IMR-90 (cell line): ENCODE measurements at regions not wholly inside any gene's neighbourhood (a gene's known extent, or its start where the extent isn't known, plus 50 kb on each side); places are given as distances from the start of the nearest gene placed in this dataset.

Source experiments
- ATAC-seq: fragments of 200-7000 bp; cut with Tn5 transposase; 2 replicates; pipeline ENCODE4 v1.9.1; 2020; ENCODE audit warnings: low read depth, mild to moderate bottlenecking, moderate library complexity
- BruUV-seq: library from RNA; stranded (reverse); fragments of 400-500 nt; replicated peaks from 2 replicates; lab custom pipeline; 2021; lab: Mats Ljungman, UMichigan
- CTCF ChIA-PET: fragments of 300-600 bp; formaldehyde crosslinking; extraction: SDS; loops from one replicate; lab custom pipeline; 2021; ENCODE audit warnings: antibody characterized with exemption; lab: Yijun Ruan, JAX
- POLR2A ChIA-PET: fragments of 300-600 bp; sonication (Branson Sonifier 250); formaldehyde crosslinking; loops from one replicate; lab custom pipeline; 2022; ENCODE audit warnings: antibody characterized with exemption; ENCODE audit not compliant: unreplicated experiment; lab: Charles Lee
- DNase-seq: peaks from one replicate; pipeline ENCODE4 v3.0.0; 2013
- H2AFZ ChIP-seq: replicated peaks from 2 replicates; pipeline ENCODE3; 2013; ENCODE audit warnings: low read length, mild to moderate bottlenecking; ENCODE audit not compliant: poor library complexity
- H2AK5ac ChIP-seq: 2 replicates; pipeline ENCODE4 v1.6.1; 2013; ENCODE audit warnings: low read depth, low read length, inconsistent platforms
- H2AK9ac ChIP-seq: replicated peaks from 2 replicates; pipeline ENCODE3; 2013; ENCODE audit warnings: mild to moderate bottlenecking, low read depth, low read length, moderate library complexity; ENCODE audit not compliant: poor library complexity
- H2BK120ac ChIP-seq: 2 replicates; pipeline ENCODE4 v1.6.1; 2013; ENCODE audit warnings: low read depth, low read length, inconsistent platforms
- H2BK15ac ChIP-seq: 3 replicates; pipeline ENCODE4 v1.6.1; 2013; ENCODE audit warnings: low read depth, low read length, inconsistent platforms
- H2BK20ac ChIP-seq: 2 replicates; pipeline ENCODE4 v1.6.1; 2013; ENCODE audit warnings: low read depth, mild to moderate bottlenecking, inconsistent platforms, low read length, moderate library complexity
- H2BK5ac ChIP-seq: 2 replicates; pipeline ENCODE4 v1.6.1; 2013; ENCODE audit warnings: mild to moderate bottlenecking, low read depth, low read length, inconsistent platforms; ENCODE audit not compliant: poor library complexity, severe bottlenecking
- H3K14ac ChIP-seq: replicated peaks from 2 replicates; pipeline ENCODE4 v1.6.1; 2013; ENCODE audit warnings: low read depth, low read length, inconsistent platforms
- H3K18ac ChIP-seq: 2 replicates; pipeline ENCODE4 v1.6.1; 2013; ENCODE audit warnings: low read depth, low read length, control low read depth
- H3K23ac ChIP-seq: 2 replicates; pipeline ENCODE4 v1.6.1; 2013; ENCODE audit warnings: low read depth, low read length, inconsistent platforms
- H3K27ac ChIP-seq: 2 replicates; pipeline ENCODE4 v1.5.1; 2013; ENCODE audit warnings: mild to moderate bottlenecking, control low read depth, low read length; ENCODE audit not compliant: insufficient read depth
- H3K27me3 ChIP-seq: 2 replicates; pipeline ENCODE4 v1.6.1; 2013; ENCODE audit warnings: low read length; ENCODE audit not compliant: control insufficient read depth, insufficient read depth
- H3K36me3 ChIP-seq: 2 replicates; pipeline ENCODE4 v1.6.1; 2013; ENCODE audit warnings: low read length, mixed read lengths; ENCODE audit not compliant: control insufficient read depth, insufficient read depth
- H3K4ac ChIP-seq: 2 replicates; pipeline ENCODE4 v1.6.1; 2013; ENCODE audit warnings: low read depth, low read length, inconsistent platforms
- H3K4me1 ChIP-seq: 2 replicates; pipeline ENCODE4 v1.6.1; 2013; ENCODE audit warnings: low read length, mixed read lengths; ENCODE audit not compliant: control insufficient read depth, insufficient read depth
- H3K4me2 ChIP-seq: 2 replicates; pipeline ENCODE4 v1.6.1; 2013; ENCODE audit warnings: low read depth, mild to moderate bottlenecking, control low read depth, low read length, moderate library complexity
- H3K4me3 ChIP-seq: 2 replicates; pipeline ENCODE4 v1.5.1; 2013; ENCODE audit warnings: low read depth, mild to moderate bottlenecking, control low read depth, low read length, moderate library complexity; ENCODE audit not compliant: insufficient read depth
- H3K56ac ChIP-seq: 2 replicates; pipeline ENCODE4 v1.6.1; 2013; ENCODE audit warnings: low read length, inconsistent platforms; ENCODE audit not compliant: insufficient read depth; ENCODE audit errors: extremely low read depth
- H3K79me1 ChIP-seq, 2 experiments: 2 replicates each; pipeline ENCODE4 v1.6.1; 2013; ENCODE audit warnings: low read length in 2 of 2, inconsistent platforms in 1 of 2, low read depth in 1 of 2
- H3K9ac ChIP-seq: 2 replicates; pipeline ENCODE4 v1.6.1; 2013; ENCODE audit warnings: low read depth, low read length, control low read depth
- H3K9me1 ChIP-seq: 2 replicates; pipeline ENCODE4 v1.6.1; 2013; ENCODE audit warnings: low read length, inconsistent platforms; ENCODE audit not compliant: insufficient read depth
- H3K9me3 ChIP-seq: 2 replicates; pipeline ENCODE4 v1.6.1; 2013; ENCODE audit warnings: low read length; ENCODE audit not compliant: control insufficient read depth, insufficient read depth
- H4K20me1 ChIP-seq: 2 replicates; pipeline ENCODE4 v1.6.1; 2013; ENCODE audit warnings: low read length, inconsistent platforms; ENCODE audit not compliant: insufficient read depth
- H4K5ac ChIP-seq: 2 replicates; pipeline ENCODE4 v1.6.1; 2013; ENCODE audit warnings: mild to moderate bottlenecking, low read depth, low read length, control low read depth
- H4K8ac ChIP-seq, 2 experiments: 2 replicates each; pipeline ENCODE4 v1.6.1; 2013; ENCODE audit warnings: low read depth in 2 of 2, low read length in 2 of 2, control low read depth in 1 of 2, inconsistent platforms in 1 of 2
- H4K91ac ChIP-seq: 2 replicates; pipeline ENCODE4 v1.6.1; 2013; ENCODE audit warnings: low read depth, low read length, inconsistent platforms; ENCODE audit not compliant: insufficient read depth
- BHLHE40 ChIP-seq: fragments of 150-350 bp; IDR thresholded peaks from 2 replicates; pipeline ENCODE4 v1.6.1; 2016; ENCODE audit warnings: mild to moderate bottlenecking, low read depth, low read length
- CEBPB ChIP-seq: IDR thresholded peaks from 2 replicates; pipeline ENCODE4 v1.6.1; 2012; ENCODE audit warnings: low read depth, low read length, improper control_type of control experiment
- CHD1 ChIP-seq: IDR thresholded peaks from 2 replicates; pipeline ENCODE4 v1.6.1; 2012; ENCODE audit warnings: low read depth, low read length, improper control_type of control experiment
- FOS ChIP-seq: fragments of 150-350 bp; IDR thresholded peaks from 2 replicates; pipeline ENCODE4 v1.6.1; 2016; ENCODE audit warnings: low read depth, low read length
- MAFK ChIP-seq: IDR thresholded peaks from 2 replicates; pipeline ENCODE4 v1.6.1; 2012; ENCODE audit warnings: low read depth, low read length, improper control_type of control experiment
- NFE2L2 ChIP-seq: fragments of 150-350 bp; IDR thresholded peaks from 2 replicates; pipeline ENCODE4 v1.6.1; 2016; ENCODE audit warnings: low read depth, mild to moderate bottlenecking, low read length
- POLR2A ChIP-seq: IDR thresholded peaks from 2 replicates; pipeline ENCODE4 v1.6.1; 2012; ENCODE audit warnings: mild to moderate bottlenecking, low read depth, low read length
- RCOR1 ChIP-seq: IDR thresholded peaks from 2 replicates; pipeline ENCODE4 v1.6.1; 2012; ENCODE audit warnings: mild to moderate bottlenecking, low read length, improper control_type of control experiment; ENCODE audit not compliant: insufficient replicate concordance
- RFX5 ChIP-seq: IDR thresholded peaks from 2 replicates; pipeline ENCODE4 v1.8.0; 2012; ENCODE audit warnings: low read depth, mild to moderate bottlenecking, low read length, moderate library complexity
- SMC3 ChIP-seq: fragments of 150-350 bp; IDR thresholded peaks from 2 replicates; pipeline ENCODE4 v1.6.1; 2016; ENCODE audit warnings: low read depth, mild to moderate bottlenecking, antibody characterized with exemption, low read length, moderate library complexity
- USF2 ChIP-seq: fragments of 150-350 bp; IDR thresholded peaks from 2 replicates; pipeline ENCODE4 v1.6.1; 2017; ENCODE audit warnings: mild to moderate bottlenecking, antibody characterized with exemption, low read length, low read depth
- WGBS, 2 experiments: methylation state at CpG; one replicate each; pipeline versions ENCODE4 v1.1.5 to v1.1.7; 2013; ENCODE audit warnings: missing lambda C conversion rate in 2 of 2; ENCODE audit not compliant: insufficient read length in 1 of 2; ENCODE audit errors: extremely low coverage in 2 of 2; 5-methylcytosine and 5-hydroxymethylcytosine counted together
- dilution Hi-C: fragments of 300-500 bp; cut with HindIII; formaldehyde crosslinking; loops from one replicate; pipeline ENCODE4 v1.14.3; 2018; ENCODE audit warnings: low sequenced_read_pairs; ENCODE audit not compliant: unreplicated experiment
- in situ Hi-C: fragments of 300-500 bp; cut with MboI; formaldehyde crosslinking; loops from 3 replicates; pipeline ENCODE4 v1.14.3; 2019; ENCODE audit warnings: low sequenced_read_pairs, inconsistent platforms, mixed read lengths
- intact Hi-C: fragments of 100-400 bp; cut with micrococcal nuclease; formaldehyde crosslinking; loops from 2 replicates; pipeline ENCODE4 v1.10.0; 2022
- TF ChIP-seq, protein P1 (sequence below): conservative IDR thresholded peaks from 2 replicates; pipeline ENCODE4 v1.5.1; 2012; ENCODE audit warnings: mild to moderate bottlenecking, low read depth, low read length, improper control_type of control experiment
- TF ChIP-seq, protein P2 (sequence below): fragments of 150-350 bp; IDR thresholded peaks from 2 replicates; pipeline ENCODE4 v1.6.1; 2016; ENCODE audit warnings: low read depth, mild to moderate bottlenecking, low read length, moderate library complexity, borderline replicate concordance

GRCh38 chr1:234907940-234908405 lies 220.7 kb downstream of the TOMM20 start:
- H3K4me2 ChIP-seq, result peak overlapping the region; percentile 16; the same call in 1 of the 2 replicates
- no CpG with 5 or more reads among the region's 6 CpGs for WGBS, 2 experiments
- H2AK5ac ChIP-seq, result peak overlapping the region; percentile 90; the same call in 1 of the 2 replicates
- no peak overlapping the region for H2BK5ac ChIP-seq
- peak overlapping the region; percentile 51 for H2BK20ac ChIP-seq
- H2BK15ac ChIP-seq, result 0 out of 3 replicates have a peak overlapping the region, but pooled peaks have one; percentile 36
- H3K79me1 ChIP-seq, result no peaks in the 10 kb centered on the region
- 0 out of 4 replicates have a peak overlapping the region, but pooled peaks of 1 of the 2 experiments have one; percentile 40 for H4K8ac ChIP-seq
- H3K9me3 ChIP-seq, result no peaks in the 10 kb centered on the region
- no peaks in the 10 kb centered on the region for H4K20me1 ChIP-seq
- ChIA-PET POLR2A (no interaction called here), CTCF (interaction anchor here (0.6 to 1.3 kb wide), 2 partner anchors 14 to 58 kb away, joined by 3 read pairs; no protein-coding TSS in a partner anchor)
- no peaks in the 10 kb centered on the region for H3K36me3 ChIP-seq
- H4K5ac ChIP-seq, result peak overlapping the region; percentile 62; the same call in 1 of the 2 replicates
- H3K23ac ChIP-seq, result 0 out of 2 replicates have a peak overlapping the region, but pooled peaks have one; percentile 82
- ATAC-seq (peak; percentile 94), DNase-seq (peak; percentile 79)
- peak overlapping the region; percentile 60 for H2AFZ ChIP-seq
- TF ChIP-seq USF2, result no peak
- TF ChIP-seq SMC3, result no peak
- TF ChIP-seq RFX5, result no peak
- TF ChIP-seq FOS, result no peak
- no peak for TF ChIP-seq CEBPB
- no peak for TF ChIP-seq POLR2A
- TF ChIP-seq, protein P1, sequence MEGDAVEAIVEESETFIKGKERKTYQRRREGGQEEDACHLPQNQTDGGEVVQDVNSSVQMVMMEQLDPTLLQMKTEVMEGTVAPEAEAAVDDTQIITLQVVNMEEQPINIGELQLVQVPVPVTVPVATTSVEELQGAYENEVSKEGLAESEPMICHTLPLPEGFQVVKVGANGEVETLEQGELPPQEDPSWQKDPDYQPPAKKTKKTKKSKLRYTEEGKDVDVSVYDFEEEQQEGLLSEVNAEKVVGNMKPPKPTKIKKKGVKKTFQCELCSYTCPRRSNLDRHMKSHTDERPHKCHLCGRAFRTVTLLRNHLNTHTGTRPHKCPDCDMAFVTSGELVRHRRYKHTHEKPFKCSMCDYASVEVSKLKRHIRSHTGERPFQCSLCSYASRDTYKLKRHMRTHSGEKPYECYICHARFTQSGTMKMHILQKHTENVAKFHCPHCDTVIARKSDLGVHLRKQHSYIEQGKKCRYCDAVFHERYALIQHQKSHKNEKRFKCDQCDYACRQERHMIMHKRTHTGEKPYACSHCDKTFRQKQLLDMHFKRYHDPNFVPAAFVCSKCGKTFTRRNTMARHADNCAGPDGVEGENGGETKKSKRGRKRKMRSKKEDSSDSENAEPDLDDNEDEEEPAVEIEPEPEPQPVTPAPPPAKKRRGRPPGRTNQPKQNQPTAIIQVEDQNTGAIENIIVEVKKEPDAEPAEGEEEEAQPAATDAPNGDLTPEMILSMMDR, result no peak
- no peak for TF ChIP-seq RCOR1
- TF ChIP-seq, protein P2, sequence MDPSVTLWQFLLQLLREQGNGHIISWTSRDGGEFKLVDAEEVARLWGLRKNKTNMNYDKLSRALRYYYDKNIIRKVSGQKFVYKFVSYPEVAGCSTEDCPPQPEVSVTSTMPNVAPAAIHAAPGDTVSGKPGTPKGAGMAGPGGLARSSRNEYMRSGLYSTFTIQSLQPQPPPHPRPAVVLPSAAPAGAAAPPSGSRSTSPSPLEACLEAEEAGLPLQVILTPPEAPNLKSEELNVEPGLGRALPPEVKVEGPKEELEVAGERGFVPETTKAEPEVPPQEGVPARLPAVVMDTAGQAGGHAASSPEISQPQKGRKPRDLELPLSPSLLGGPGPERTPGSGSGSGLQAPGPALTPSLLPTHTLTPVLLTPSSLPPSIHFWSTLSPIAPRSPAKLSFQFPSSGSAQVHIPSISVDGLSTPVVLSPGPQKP, result no peak
- no peak for TF ChIP-seq NFE2L2
- no peak for TF ChIP-seq MAFK
- TF ChIP-seq CHD1, result no peak
- no peak for TF ChIP-seq BHLHE40
- peak overlapping the region; percentile 70 for H2BK120ac ChIP-seq
- peak overlapping the region; percentile 81 for H3K18ac ChIP-seq
- H3K9ac ChIP-seq, result no peak overlapping the region
- no peak overlapping the region for H3K4me3 ChIP-seq
- peak overlapping the region; percentile 50; the same call in 1 of the 2 replicates for H3K14ac ChIP-seq
- dilution Hi-C loops, result no loop called here
- peak overlapping the region; percentile 48 for H3K4ac ChIP-seq
- H3K27me3 ChIP-seq, result no peaks in the 10 kb centered on the region
- H4K91ac ChIP-seq, result peak overlapping the region; percentile 47; the same call in 1 of the 2 replicates
- intact Hi-C loops, result no loop called here
- no peak overlapping the region for H3K56ac ChIP-seq
- H2AK9ac ChIP-seq, result no peak overlapping the region
- H3K27ac ChIP-seq, result peak overlapping the region; percentile 78; the same call in 1 of the 2 replicates
- H3K9me1 ChIP-seq, result peaks cover 7% of the 10 kb centered on the region; the same call in 1 of the 2 replicates
- peaks cover 5% of the 10 kb centered on the region; the same call in 1 of the 2 replicates for H3K4me1 ChIP-seq
- BruUV-seq, result no TSS peak
- in situ Hi-C loops, result no loop called here
